HG03575 (cell line): ENCODE measurements at regions not wholly inside any gene's neighbourhood (a gene's known extent, or its start where the extent isn't known, plus 50 kb on each side); places are given as distances from the start of the nearest gene placed in this dataset.

Experiments
- ATAC-seq: cut with Tn5 transposase; IDR thresholded peaks from one replicate; pipeline ENCODE4 v1.9.1; 2021; ENCODE audit not compliant: unreplicated experiment, insufficient number of reproducible peaks, low FRiP score; ENCODE audit errors: extremely low read depth

- ATAC-seq = no peak
Observed at GRCh38 chr2:129142465-129142864, 823.8 kb upstream of the HS6ST1 start.

- ATAC-seq = no peak
Observed at GRCh38 chr2:129144082-129144791, 825.6 kb upstream of the HS6ST1 start.

GRCh38 chr2:129152514-129152913, 827.0 kb upstream of the RAB6C start:
- ATAC-seq = no peak

GRCh38 chr2:129160879-129161278, 818.6 kb upstream of the RAB6C start:
- no peak for ATAC-seq

GRCh38 chr2:129164220-129164949, 815.1 kb upstream of the RAB6C start:
- ATAC-seq = no peak

GRCh38 chr2:129165006-129165405, 814.5 kb upstream of the RAB6C start:
- no peak for ATAC-seq

- no peak for ATAC-seq
Observed at GRCh38 chr2:129167456-129167855, 812.0 kb upstream of the RAB6C start.

- ATAC-seq = no peak
Observed at GRCh38 chr2:129170570-129170969, 808.9 kb upstream of the RAB6C start.

GRCh38 chr2:129174143-129174542, 805.3 kb upstream of the RAB6C start:
- no peak for ATAC-seq

- no peak for ATAC-seq
Observed at GRCh38 chr2:129175051-129175450, 804.4 kb upstream of the RAB6C start.

GRCh38 chr2:129176375-129176774, 803.1 kb upstream of the RAB6C start:
- no peak for ATAC-seq

- no peak for ATAC-seq
Observed at GRCh38 chr2:129178356-129178755, 801.1 kb upstream of the RAB6C start.

GRCh38 chr2:129179199-129179598, 800.3 kb upstream of the RAB6C start:
- no peak for ATAC-seq

GRCh38 chr2:129180124-129180716, 799.2 kb upstream of the RAB6C start:
- no peak for ATAC-seq

- ATAC-seq = no peak
Observed at GRCh38 chr2:129181433-129181832, 798.0 kb upstream of the RAB6C start.

- ATAC-seq = no peak
Observed at GRCh38 chr2:129181963-129182362, 797.5 kb upstream of the RAB6C start.

- no peak for ATAC-seq
Observed at GRCh38 chr2:129187343-129187742, 792.1 kb upstream of the RAB6C start.

- ATAC-seq = no peak
Observed at GRCh38 chr2:129188451-129188850, 791.0 kb upstream of the RAB6C start.

GRCh38 chr2:129189617-129190319, 789.7 kb upstream of the RAB6C start:
- no peak for ATAC-seq

GRCh38 chr2:129190494-129190893, 789.0 kb upstream of the RAB6C start:
- no peak for ATAC-seq
